Loucy (cell line): ENCODE measurements at regions not wholly inside any gene's neighbourhood (a gene's known extent, or its start where the extent isn't known, plus 50 kb on each side); places are given as distances from the start of the nearest gene placed in this dataset.

Source experiments
- H2AFZ ChIP-seq: fragments of 200-600 bp; sonication (generic); 2 replicates; pipeline ENCODE4 v1.6.0; 2016; ENCODE audit warnings: antibody characterized with exemption, mild to moderate bottlenecking, low read length, moderate library complexity
- H3F3A ChIP-seq: fragments of 200-600 bp; 2 replicates; pipeline ENCODE4 v1.6.0; 2016; ENCODE audit warnings: antibody characterized with exemption, low read depth, mild to moderate bottlenecking
- H3K27me3 ChIP-seq: fragments of 200-600 bp; sonication (generic); 2 replicates; pipeline ENCODE4 v1.6.1; 2014; ENCODE audit warnings: low read length, mild to moderate bottlenecking; ENCODE audit not compliant: insufficient read depth, poor library complexity, severe bottlenecking
- H3K36me3 ChIP-seq: fragments of 200-600 bp; sonication (generic); 2 replicates; pipeline ENCODE4 v1.6.1; 2016; ENCODE audit warnings: low read length; ENCODE audit not compliant: insufficient read depth
- H3K4me1 ChIP-seq: fragments of 200-600 bp; sonication (generic); 2 replicates; pipeline ENCODE4 v1.5.1; 2014; ENCODE audit warnings: low read length, mild to moderate bottlenecking; ENCODE audit not compliant: insufficient read depth, poor library complexity, severe bottlenecking
- H3K4me2 ChIP-seq: fragments of 200-600 bp; sonication (generic); 2 replicates; pipeline ENCODE4 v1.6.0; 2014; ENCODE audit warnings: antibody characterized with exemption, low read length, low read depth, mild to moderate bottlenecking; ENCODE audit not compliant: poor library complexity, severe bottlenecking
- H3K4me3 ChIP-seq: fragments of 200-600 bp; sonication (generic); 2 replicates; pipeline ENCODE4 v1.5.1; 2014; ENCODE audit warnings: low read length, mild to moderate bottlenecking, mixed read lengths; ENCODE audit not compliant: poor library complexity, severe bottlenecking
- H3K79me2 ChIP-seq: fragments of 200-600 bp; sonication (generic); 2 replicates; pipeline ENCODE4 v1.6.1; 2014; ENCODE audit warnings: low read length; ENCODE audit not compliant: insufficient read depth
- H3K9ac ChIP-seq: fragments of 200-600 bp; sonication (generic); 2 replicates; pipeline ENCODE4 v1.6.0; 2014; ENCODE audit warnings: mild to moderate bottlenecking, low read depth, low read length, moderate library complexity; ENCODE audit not compliant: poor library complexity, severe bottlenecking
- H3K9me2 ChIP-seq: fragments of 200-600 bp; sonication (generic); replicated peaks from 2 replicates; pipeline ENCODE4 v1.6.1; 2016; ENCODE audit warnings: low read depth, low read length, mixed read lengths
- H3K9me3 ChIP-seq: fragments of 200-600 bp; sonication (generic); 2 replicates; pipeline ENCODE4 v1.6.1; 2014; ENCODE audit warnings: mild to moderate bottlenecking, antibody characterized with exemption, low read length, low read depth; ENCODE audit not compliant: insufficient read depth
- H4K20me1 ChIP-seq: fragments of 200-600 bp; sonication (generic); 2 replicates; pipeline ENCODE4 v1.6.0; 2014; ENCODE audit warnings: antibody characterized with exemption, low read length, mild to moderate bottlenecking; ENCODE audit not compliant: insufficient read depth, poor library complexity, severe bottlenecking
- EZH2phosphoT487 ChIP-seq: fragments of 200-600 bp; IDR thresholded peaks from 2 replicates; pipeline ENCODE4 v1.6.1; 2018; ENCODE audit warnings: antibody characterized with exemption, mild to moderate bottlenecking, moderate library complexity, borderline replicate concordance
- TF ChIP-seq, protein P1 (sequence below): fragments of 200-600 bp; sonication (generic); conservative IDR thresholded peaks from 2 replicates; pipeline ENCODE4 v1.5.1; 2014; ENCODE audit warnings: mild to moderate bottlenecking, antibody characterized with exemption, low read length

DNA sequence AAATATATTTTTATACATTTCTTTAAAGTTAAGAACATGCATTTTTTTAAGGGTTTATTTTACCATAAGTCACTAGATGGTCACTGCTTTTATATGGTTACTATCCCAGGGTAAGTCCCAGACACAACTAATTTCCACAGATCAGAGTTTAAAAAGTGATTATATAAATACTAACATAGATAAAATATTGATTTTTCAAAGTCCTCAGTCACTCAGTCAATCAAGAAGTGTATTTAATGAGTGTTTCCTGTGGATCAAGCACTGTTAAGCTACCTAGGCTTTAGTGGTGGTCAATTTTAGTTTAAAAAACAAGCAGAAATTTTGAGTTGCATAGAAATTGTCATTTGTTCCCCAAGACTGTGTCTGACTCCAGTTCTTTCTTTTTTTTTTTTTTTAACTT lies 399.5 kb upstream of the SYNCRIP start:
- no peak for TF ChIP-seq EZH2phosphoT487
- TF ChIP-seq, protein P1, sequence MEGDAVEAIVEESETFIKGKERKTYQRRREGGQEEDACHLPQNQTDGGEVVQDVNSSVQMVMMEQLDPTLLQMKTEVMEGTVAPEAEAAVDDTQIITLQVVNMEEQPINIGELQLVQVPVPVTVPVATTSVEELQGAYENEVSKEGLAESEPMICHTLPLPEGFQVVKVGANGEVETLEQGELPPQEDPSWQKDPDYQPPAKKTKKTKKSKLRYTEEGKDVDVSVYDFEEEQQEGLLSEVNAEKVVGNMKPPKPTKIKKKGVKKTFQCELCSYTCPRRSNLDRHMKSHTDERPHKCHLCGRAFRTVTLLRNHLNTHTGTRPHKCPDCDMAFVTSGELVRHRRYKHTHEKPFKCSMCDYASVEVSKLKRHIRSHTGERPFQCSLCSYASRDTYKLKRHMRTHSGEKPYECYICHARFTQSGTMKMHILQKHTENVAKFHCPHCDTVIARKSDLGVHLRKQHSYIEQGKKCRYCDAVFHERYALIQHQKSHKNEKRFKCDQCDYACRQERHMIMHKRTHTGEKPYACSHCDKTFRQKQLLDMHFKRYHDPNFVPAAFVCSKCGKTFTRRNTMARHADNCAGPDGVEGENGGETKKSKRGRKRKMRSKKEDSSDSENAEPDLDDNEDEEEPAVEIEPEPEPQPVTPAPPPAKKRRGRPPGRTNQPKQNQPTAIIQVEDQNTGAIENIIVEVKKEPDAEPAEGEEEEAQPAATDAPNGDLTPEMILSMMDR: no peak
- H3K4me3 ChIP-seq: no peak overlapping the region
- H3K27me3 ChIP-seq: no peaks in the 10 kb centered on the region
- no peaks in the 10 kb centered on the region for H3K79me2 ChIP-seq
- H3K36me3 ChIP-seq: no peaks in the 10 kb centered on the region
- peaks cover under 1% of the 10 kb centered on the region for H3K4me1 ChIP-seq
- H3K9me2 ChIP-seq: no peaks in the 10 kb centered on the region
- 0 out of 2 replicates have a peak, but pooled peaks cover 3% of the 10 kb centered on the region for H3K9me3 ChIP-seq
- H4K20me1 ChIP-seq: no peaks in the 10 kb centered on the region
- no peaks in the 10 kb centered on the region for H3F3A ChIP-seq
- H3K9ac ChIP-seq: no peak overlapping the region
- no peak overlapping the region for H2AFZ ChIP-seq
- no peak overlapping the region for H3K4me2 ChIP-seq

- Histone ChIP-seq H3K4me3 (no peak overlapping the region), H3K79me2 (no peaks in the 10 kb centered on the region), H3K4me1 (no peaks in the 10 kb centered on the region), H2AFZ (no peak overlapping the region), H3K9me3 (no peaks in the 10 kb centered on the region), H3K9me2 (no peaks in the 10 kb centered on the region), H3K4me2 (no peak overlapping the region), H4K20me1 (no peaks in the 10 kb centered on the region), H3F3A (no peaks in the 10 kb centered on the region), H3K36me3 (no peaks in the 10 kb centered on the region), H3K9ac (no peak overlapping the region), H3K27me3 (no peaks in the 10 kb centered on the region)
- no peak for TF ChIP-seq EZH2phosphoT487
- TF ChIP-seq, protein P1: no peak
Measured at GRCh38 chr6:86031713-86032112, 389.0 kb upstream of the SYNCRIP start.

DNA sequence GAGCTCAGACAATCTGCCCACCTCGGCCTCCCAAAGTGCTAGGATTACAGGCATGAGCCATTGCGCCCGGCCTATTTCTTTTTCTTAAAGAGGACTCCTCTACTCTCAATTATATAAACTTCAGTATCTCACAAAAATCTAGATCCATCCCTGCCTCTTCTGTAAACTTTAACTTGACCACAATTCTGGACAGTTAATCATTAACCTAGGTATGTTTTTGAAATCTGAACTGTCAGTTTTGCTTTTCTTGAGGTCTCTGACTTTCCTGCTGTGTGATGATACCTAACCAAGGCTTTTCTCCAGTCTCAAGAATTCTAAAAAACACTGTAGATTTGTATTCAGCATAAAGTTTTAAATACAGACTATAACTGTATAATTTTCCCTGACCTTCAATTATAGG lies 388.2 kb upstream of the SYNCRIP start:
- no peaks in the 10 kb centered on the region for H3K36me3 ChIP-seq
- no peaks in the 10 kb centered on the region for H3K4me1 ChIP-seq
- H3K4me3 ChIP-seq: no peak overlapping the region
- H3K9ac ChIP-seq: no peak overlapping the region
- H3F3A ChIP-seq: no peaks in the 10 kb centered on the region
- no peaks in the 10 kb centered on the region for H3K9me3 ChIP-seq
- no peaks in the 10 kb centered on the region for H3K9me2 ChIP-seq
- peak overlapping the region; percentile 64; the same call in 1 of the 2 replicates for H2AFZ ChIP-seq
- H3K27me3 ChIP-seq: no peaks in the 10 kb centered on the region
- no peaks in the 10 kb centered on the region for H4K20me1 ChIP-seq
- H3K4me2 ChIP-seq: no peak overlapping the region
- no peaks in the 10 kb centered on the region for H3K79me2 ChIP-seq
- TF ChIP-seq, protein P1: no peak
- no peak for TF ChIP-seq EZH2phosphoT487
